ENCODE measurements at regions not wholly inside any gene's neighbourhood (a gene's known extent, or its start where the extent isn't known, plus 50 kb on each side); places are given as distances from the start of the nearest gene placed in this dataset.

DNA sequence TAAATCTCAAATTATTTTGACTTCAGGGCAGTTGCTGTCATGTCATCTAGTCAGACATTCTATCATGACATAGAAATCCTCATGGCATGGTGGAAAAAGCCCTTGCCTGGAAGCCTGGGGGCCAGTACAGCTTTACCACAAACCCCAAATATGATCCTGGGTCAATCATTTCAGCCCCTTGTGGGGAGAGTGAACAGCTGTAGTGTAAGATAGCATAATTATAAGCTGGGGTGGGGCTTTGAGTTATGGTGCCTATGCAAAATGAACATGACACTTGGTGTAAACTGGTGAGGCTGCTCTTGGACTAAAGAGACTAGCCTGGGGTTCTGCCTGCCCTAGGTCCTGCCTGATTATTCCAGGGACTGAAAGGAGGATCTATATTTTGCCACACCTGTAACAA lies 207.7 kb upstream of the DDHD1 start:
- H3K27ac ChIP-seq: no peak overlapping the region
- intact Hi-C loops (cut with DNase I): no loop called here
- H3K4me1 ChIP-seq (ENCODE audit: insufficient read depth): peaks cover under 1% of the 10 kb centered on the region
- H3K36me3 ChIP-seq: no peaks in the 10 kb centered on the region
- TF ChIP-seq EP300 (IDR thresholded peaks at IDR 0.05): no peak
- TF ChIP-seq, protein P1, sequence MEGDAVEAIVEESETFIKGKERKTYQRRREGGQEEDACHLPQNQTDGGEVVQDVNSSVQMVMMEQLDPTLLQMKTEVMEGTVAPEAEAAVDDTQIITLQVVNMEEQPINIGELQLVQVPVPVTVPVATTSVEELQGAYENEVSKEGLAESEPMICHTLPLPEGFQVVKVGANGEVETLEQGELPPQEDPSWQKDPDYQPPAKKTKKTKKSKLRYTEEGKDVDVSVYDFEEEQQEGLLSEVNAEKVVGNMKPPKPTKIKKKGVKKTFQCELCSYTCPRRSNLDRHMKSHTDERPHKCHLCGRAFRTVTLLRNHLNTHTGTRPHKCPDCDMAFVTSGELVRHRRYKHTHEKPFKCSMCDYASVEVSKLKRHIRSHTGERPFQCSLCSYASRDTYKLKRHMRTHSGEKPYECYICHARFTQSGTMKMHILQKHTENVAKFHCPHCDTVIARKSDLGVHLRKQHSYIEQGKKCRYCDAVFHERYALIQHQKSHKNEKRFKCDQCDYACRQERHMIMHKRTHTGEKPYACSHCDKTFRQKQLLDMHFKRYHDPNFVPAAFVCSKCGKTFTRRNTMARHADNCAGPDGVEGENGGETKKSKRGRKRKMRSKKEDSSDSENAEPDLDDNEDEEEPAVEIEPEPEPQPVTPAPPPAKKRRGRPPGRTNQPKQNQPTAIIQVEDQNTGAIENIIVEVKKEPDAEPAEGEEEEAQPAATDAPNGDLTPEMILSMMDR (IDR thresholded peaks at IDR 0.05): no peak
- TF ChIP-seq POLR2A (IDR thresholded peaks at IDR 0.05): no peak
- H3K27me3 ChIP-seq: no peaks in the 10 kb centered on the region
- no peaks in the 10 kb centered on the region for H3K9me3 ChIP-seq
- no peak for DNase-seq
- H3K4me3 ChIP-seq: no peak overlapping the region

DNA sequence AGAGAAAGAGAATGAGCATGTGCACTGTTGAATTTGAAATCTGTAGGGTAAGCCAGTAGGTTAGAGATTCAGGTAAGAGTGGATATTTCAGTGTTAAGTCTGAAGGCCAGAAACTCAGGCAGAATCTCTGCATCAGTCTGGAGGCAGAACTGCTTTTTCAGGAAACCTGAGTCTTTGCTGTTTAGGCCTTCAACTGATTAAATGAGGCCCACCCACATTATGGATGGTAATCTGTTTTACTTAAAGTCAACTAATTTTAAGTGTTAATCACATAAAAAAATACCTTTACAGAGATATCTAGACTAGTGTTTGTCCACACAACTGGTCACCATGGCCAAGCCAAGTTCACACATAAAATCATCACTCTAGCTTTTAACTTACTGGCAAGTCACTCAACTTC lies 205.0 kb upstream of the DDHD1 start:
- TF ChIP-seq POLR2A (IDR thresholded peaks at IDR 0.05) (no peak), EP300 (IDR thresholded peaks at IDR 0.05) (no peak)
- TF ChIP-seq, protein P1 (IDR thresholded peaks at IDR 0.05): no peak
- no peak overlapping the region for H3K4me3 ChIP-seq
- peaks cover 4% of the 10 kb centered on the region for H3K4me1 ChIP-seq (ENCODE audit: insufficient read depth)
- no peaks in the 10 kb centered on the region for H3K9me3 ChIP-seq
- H3K27me3 ChIP-seq: no peaks in the 10 kb centered on the region
- intact Hi-C loops (cut with DNase I): no loop called here
- H3K36me3 ChIP-seq: no peaks in the 10 kb centered on the region
- no peak for DNase-seq
- H3K27ac ChIP-seq: no peak overlapping the region

DNA sequence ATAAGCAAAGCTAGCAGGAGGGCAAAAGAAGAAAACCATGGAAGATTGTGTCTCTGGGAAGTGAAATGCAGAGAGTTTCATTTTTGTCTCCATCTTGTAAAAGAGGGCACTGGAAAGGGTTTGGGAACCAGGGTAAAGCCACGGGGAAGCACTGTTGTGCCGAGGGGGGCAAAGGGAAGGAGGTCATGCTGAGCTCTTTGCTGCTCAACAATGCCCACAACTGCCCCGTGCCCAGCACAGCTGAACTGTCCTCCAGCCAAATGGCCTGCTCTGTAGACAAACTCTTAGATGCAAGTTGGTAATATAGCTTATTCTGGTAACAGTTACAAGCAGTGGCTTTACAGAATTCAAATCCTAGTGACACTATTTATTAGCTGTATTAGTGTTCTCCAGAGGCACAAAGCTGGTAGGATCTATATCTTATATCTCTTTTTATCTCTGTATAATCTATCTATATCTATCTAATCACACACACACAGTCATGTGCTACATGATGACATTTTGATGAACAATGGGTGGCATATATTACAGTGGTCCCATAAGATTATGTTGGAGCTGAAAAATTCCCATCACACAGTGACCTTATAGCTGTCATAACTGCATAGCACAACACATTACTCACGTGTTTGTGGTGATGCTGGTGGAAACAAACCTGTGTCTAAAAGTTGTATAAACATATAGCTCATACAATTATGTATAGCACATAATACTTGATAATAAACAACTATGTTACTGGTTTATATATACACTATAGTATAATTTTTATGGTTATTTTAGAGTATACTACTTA lies 203.4 kb upstream of the DDHD1 start:
- TF ChIP-seq POLR2A (IDR thresholded peaks at IDR 0.05) (no peak), EP300 (IDR thresholded peaks at IDR 0.05) (no peak)
- TF ChIP-seq, protein P1 (IDR thresholded peaks at IDR 0.05): no peak
- Histone ChIP-seq H3K4me3 (no peak overlapping the region), H3K27ac (no peak overlapping the region), H3K36me3 (no peaks in the 10 kb centered on the region), H3K27me3 (no peaks in the 10 kb centered on the region), H3K9me3 (no peaks in the 10 kb centered on the region), H3K4me1 (ENCODE audit: insufficient read depth) (peaks cover 4% of the 10 kb centered on the region)
- 80 to 91% (median 84%) methylated on average over 4 of the region's 4 CpGs for whole genome bisulfite sequencing, 3 donors
- DNase-seq: no peak
- intact Hi-C loops (cut with DNase I): no loop called here

DNA sequence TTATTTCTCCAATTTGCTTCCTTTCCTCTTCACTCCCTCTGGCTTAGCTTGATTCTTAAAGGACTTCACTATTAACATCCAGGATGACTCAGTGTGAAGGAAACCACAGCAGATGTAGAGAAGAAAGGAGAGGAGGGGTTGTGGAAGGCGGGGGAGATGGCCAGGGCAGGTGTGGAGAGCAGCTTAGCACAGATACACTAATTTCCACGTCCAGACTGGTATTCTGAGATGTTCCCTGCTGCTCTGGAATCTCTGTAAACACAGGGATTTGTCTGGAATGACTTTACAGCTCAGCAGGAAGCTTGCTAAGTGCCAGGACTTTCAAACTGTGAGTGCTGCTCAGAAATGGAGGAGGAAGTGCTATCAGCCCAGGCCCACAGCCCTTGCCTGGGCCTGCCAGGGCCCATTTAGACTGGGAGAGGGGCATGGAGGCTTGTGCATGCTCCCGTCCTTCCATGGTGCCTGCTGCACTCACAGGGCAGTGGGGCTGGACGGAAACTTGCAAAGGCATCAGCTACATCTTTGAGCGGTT lies 202.5 kb upstream of the DDHD1 start:
- intact Hi-C loops (cut with DNase I): no loop called here
- Histone ChIP-seq H3K27me3 (no peaks in the 10 kb centered on the region), H3K4me1 (ENCODE audit: insufficient read depth) (peaks cover 4% of the 10 kb centered on the region), H3K9me3 (no peaks in the 10 kb centered on the region), H3K27ac (no peak overlapping the region), H3K4me3 (no peak overlapping the region), H3K36me3 (no peaks in the 10 kb centered on the region)
- TF ChIP-seq POLR2A (IDR thresholded peaks at IDR 0.05): no peak
- no peak for TF ChIP-seq EP300 (IDR thresholded peaks at IDR 0.05)
- TF ChIP-seq, protein P1 (IDR thresholded peaks at IDR 0.05): no peak
- 50 to 59% (median 52%) methylated on average over 5 of the region's 5 CpGs for whole genome bisulfite sequencing, 3 donors
- peak in 1 of 5 donors; percentile 12 for DNase-seq

Measured in ovary (tissue), 7 donors.